PC-3 (cell line): ENCODE measurements at regions not wholly inside any gene's neighbourhood (a gene's known extent, or its start where the extent isn't known, plus 50 kb on each side); places are given as distances from the start of the nearest gene placed in this dataset.

Source experiments
- ATAC-seq: fragments of 200-7000 bp; cut with Tn5 transposase; 2 replicates; pipeline ENCODE4 v1.9.1; 2020; ENCODE audit warnings: mild to moderate bottlenecking, moderate library complexity
- BruUV-seq: library from RNA; stranded (reverse); fragments of 400-500 nt; replicated peaks from 2 replicates; lab custom pipeline; 2021; lab: Mats Ljungman, UMichigan
- CTCF ChIA-PET: fragments of 300-600 bp; sonication (Branson Sonifier 250); formaldehyde crosslinking; loops from one replicate; lab custom pipeline; 2022; ENCODE audit warnings: antibody characterized with exemption; lab: Charles Lee
- POLR2A ChIA-PET: fragments of 300-600 bp; sonication (Branson Sonifier 250); formaldehyde crosslinking; loops from one replicate; lab custom pipeline; 2022; ENCODE audit warnings: antibody characterized with exemption; ENCODE audit not compliant: unreplicated experiment; lab: Charles Lee
- DNase-seq: peaks from one replicate; pipeline ENCODE4 v3.0.0-alpha.2; 2015
- H2AFZ ChIP-seq: fragments of 300-600 bp; sonication (generic); 2 replicates; pipeline ENCODE4 v1.6.0; 2016; ENCODE audit warnings: antibody characterized with exemption, low read length
- H3F3A ChIP-seq: fragments of 300-600 bp; sonication (generic); one replicate; pipeline ENCODE4 v1.6.0; 2017; ENCODE audit warnings: antibody characterized with exemption, low read length, control low read depth, mild to moderate bottlenecking; ENCODE audit not compliant: unreplicated experiment
- H3K27ac ChIP-seq: fragments of 300-600 bp; sonication (generic); 2 replicates; pipeline ENCODE4 v1.5.1; 2016; ENCODE audit warnings: mild to moderate bottlenecking, low read length
- H3K27me3 ChIP-seq: fragments of 300-600 bp; sonication (generic); 2 replicates; pipeline ENCODE4 v1.6.1; 2016; ENCODE audit warnings: low read length, mixed read lengths
- H3K36me3 ChIP-seq: fragments of 300-600 bp; sonication (generic); 2 replicates; pipeline ENCODE4 v1.6.1; 2016; ENCODE audit warnings: low read depth, mixed run types, low read length, mixed read lengths
- H3K4me1 ChIP-seq: fragments of 300-600 bp; sonication (generic); 2 replicates; pipeline ENCODE4 v1.5.1; 2016; ENCODE audit warnings: low read length; ENCODE audit not compliant: insufficient read depth
- H3K4me2 ChIP-seq: fragments of 300-600 bp; sonication (generic); 2 replicates; pipeline ENCODE4 v1.6.0; 2016; ENCODE audit warnings: low read length
- H3K4me3 ChIP-seq: fragments of 300-600 bp; sonication (generic); 2 replicates; pipeline ENCODE4 v1.5.1; 2016; ENCODE audit warnings: mild to moderate bottlenecking, low read length, mixed read lengths
- H3K79me2 ChIP-seq: fragments of 300-600 bp; sonication (generic); 2 replicates; pipeline ENCODE4 v1.6.1; 2017; ENCODE audit warnings: low read length, mixed read lengths
- H3K9ac ChIP-seq: fragments of 300-600 bp; sonication (generic); 2 replicates; pipeline ENCODE4 v1.6.0; 2016; ENCODE audit warnings: mild to moderate bottlenecking, low read length
- H3K9me2 ChIP-seq: fragments of 300-600 bp; sonication (generic); replicated peaks from 2 replicates; pipeline ENCODE4 v1.6.1; 2016; ENCODE audit warnings: mixed run types, low read length, mixed read lengths
- H3K9me3 ChIP-seq: fragments of 300-600 bp; sonication (generic); 2 replicates; pipeline ENCODE4 v1.6.1; 2016; ENCODE audit warnings: low read length, mixed read lengths
- H4K20me1 ChIP-seq: fragments of 300-600 bp; sonication (generic); 2 replicates; pipeline ENCODE4 v1.6.1; 2016; ENCODE audit warnings: low read length, mixed read lengths
- EZH2 ChIP-seq: fragments of 300-600 bp; sonication (generic); IDR thresholded peaks from one replicate; pipeline ENCODE4 v1.6.1; 2017; ENCODE audit warnings: antibody characterized with exemption, mild to moderate bottlenecking, low read length; ENCODE audit not compliant: unreplicated experiment
- EZH2phosphoT487 ChIP-seq: fragments of 300-600 bp; sonication (generic); IDR thresholded peaks from 2 replicates; pipeline ENCODE4 v1.6.1; 2018; ENCODE audit warnings: mild to moderate bottlenecking, antibody characterized with exemption, low read length, borderline replicate concordance
- intact Hi-C: fragments of 100-400 bp; cut with micrococcal nuclease; formaldehyde crosslinking; loops from 2 replicates; pipeline ENCODE4 v1.9.0; 2023
- TF ChIP-seq, protein P1 (sequence below): fragments of 300-600 bp; sonication (generic); conservative IDR thresholded peaks from 2 replicates; pipeline ENCODE4 v1.5.1; 2017; ENCODE audit warnings: antibody characterized with exemption, low read depth, mild to moderate bottlenecking, low read length

DNA sequence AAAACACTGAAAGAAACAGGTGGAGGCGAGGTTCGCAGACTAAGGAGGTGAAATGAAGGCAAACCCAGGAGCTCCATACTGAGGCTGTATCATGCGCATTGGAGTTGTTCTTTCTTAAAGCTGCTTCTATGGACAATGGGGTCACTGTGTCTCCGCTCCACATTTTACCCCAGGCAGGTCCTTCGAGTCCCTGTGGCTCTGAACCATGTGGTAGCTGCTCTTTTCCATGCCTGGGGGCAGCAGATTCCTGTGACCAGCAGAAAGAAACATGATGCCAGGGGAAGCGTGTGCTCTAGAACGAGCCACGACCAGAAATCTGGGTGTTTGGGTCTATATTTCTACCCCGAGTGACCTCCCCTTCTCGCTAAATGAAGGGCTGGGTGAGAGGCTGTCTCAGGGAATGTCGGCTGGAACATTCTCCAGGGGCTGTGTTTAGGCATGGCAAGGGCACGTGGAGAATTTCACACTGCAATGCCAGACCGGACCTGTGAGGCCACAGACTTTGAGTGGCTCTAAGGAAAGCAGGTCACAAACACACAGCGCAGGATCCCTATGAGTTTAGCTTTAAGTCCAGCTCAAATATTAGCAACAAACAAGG, 95.7 kb upstream of the IRS2 start:
- H3K4me2 ChIP-seq, result no peak overlapping the region
- H3K27me3 ChIP-seq, result no peaks in the 10 kb centered on the region
- ATAC-seq (no peak), DNase-seq (no peak)
- no peak for TF ChIP-seq EZH2phosphoT487
- TF ChIP-seq, protein P1, sequence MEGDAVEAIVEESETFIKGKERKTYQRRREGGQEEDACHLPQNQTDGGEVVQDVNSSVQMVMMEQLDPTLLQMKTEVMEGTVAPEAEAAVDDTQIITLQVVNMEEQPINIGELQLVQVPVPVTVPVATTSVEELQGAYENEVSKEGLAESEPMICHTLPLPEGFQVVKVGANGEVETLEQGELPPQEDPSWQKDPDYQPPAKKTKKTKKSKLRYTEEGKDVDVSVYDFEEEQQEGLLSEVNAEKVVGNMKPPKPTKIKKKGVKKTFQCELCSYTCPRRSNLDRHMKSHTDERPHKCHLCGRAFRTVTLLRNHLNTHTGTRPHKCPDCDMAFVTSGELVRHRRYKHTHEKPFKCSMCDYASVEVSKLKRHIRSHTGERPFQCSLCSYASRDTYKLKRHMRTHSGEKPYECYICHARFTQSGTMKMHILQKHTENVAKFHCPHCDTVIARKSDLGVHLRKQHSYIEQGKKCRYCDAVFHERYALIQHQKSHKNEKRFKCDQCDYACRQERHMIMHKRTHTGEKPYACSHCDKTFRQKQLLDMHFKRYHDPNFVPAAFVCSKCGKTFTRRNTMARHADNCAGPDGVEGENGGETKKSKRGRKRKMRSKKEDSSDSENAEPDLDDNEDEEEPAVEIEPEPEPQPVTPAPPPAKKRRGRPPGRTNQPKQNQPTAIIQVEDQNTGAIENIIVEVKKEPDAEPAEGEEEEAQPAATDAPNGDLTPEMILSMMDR, result no peak
- no peak for TF ChIP-seq EZH2
- no peaks in the 10 kb centered on the region for H3K36me3 ChIP-seq
- H3F3A ChIP-seq, result no peaks in the 10 kb centered on the region
- H3K27ac ChIP-seq, result no peak overlapping the region
- intact Hi-C loops, result no loop called here
- no peak overlapping the region for H3K9ac ChIP-seq
- no peaks in the 10 kb centered on the region for H4K20me1 ChIP-seq
- no peak overlapping the region for H3K4me3 ChIP-seq
- no peaks in the 10 kb centered on the region for H3K79me2 ChIP-seq
- H3K4me1 ChIP-seq, result no peaks in the 10 kb centered on the region
- ChIA-PET CTCF (no interaction called here), POLR2A (no interaction called here)
- no TSS peak for BruUV-seq
- no peaks in the 10 kb centered on the region for H3K9me3 ChIP-seq
- H3K9me2 ChIP-seq, result no peaks in the 10 kb centered on the region
- no peak overlapping the region for H2AFZ ChIP-seq

DNA sequence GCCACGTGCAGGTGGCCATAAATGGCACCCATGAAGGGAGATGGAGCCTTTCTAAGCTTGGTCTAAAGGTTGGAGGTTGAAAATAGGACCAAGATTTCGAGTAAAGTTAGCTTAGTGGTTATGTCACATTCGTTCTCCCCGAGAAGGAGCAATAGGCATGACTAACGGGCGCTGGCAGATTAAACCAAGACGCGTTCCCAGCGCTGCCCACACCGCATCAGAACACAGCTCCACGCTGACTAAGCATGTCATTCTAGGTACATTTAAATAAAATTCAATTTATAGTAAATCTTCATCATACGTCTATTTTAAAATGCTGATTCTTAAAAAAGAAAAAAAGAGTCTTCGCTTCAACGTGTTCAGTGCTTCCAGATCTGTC, 95.0 kb upstream of the IRS2 start:
- H3K4me1 ChIP-seq, result no peaks in the 10 kb centered on the region
- CTCF ChIA-PET, result no interaction called here
- intact Hi-C loops, result no loop called here
- no peak overlapping the region for H3K9ac ChIP-seq
- H3K36me3 ChIP-seq, result no peaks in the 10 kb centered on the region
- POLR2A ChIA-PET, result no interaction called here
- no peaks in the 10 kb centered on the region for H3F3A ChIP-seq
- no peak overlapping the region for H3K27ac ChIP-seq
- H4K20me1 ChIP-seq, result no peaks in the 10 kb centered on the region
- ATAC-seq (no peak), DNase-seq (no peak)
- no peak overlapping the region for H2AFZ ChIP-seq
- H3K79me2 ChIP-seq, result no peaks in the 10 kb centered on the region
- H3K9me2 ChIP-seq, result no peaks in the 10 kb centered on the region
- no TSS peak for BruUV-seq
- TF ChIP-seq, protein P1, result no peak
- TF ChIP-seq EZH2 (no peak), EZH2phosphoT487 (no peak)
- no peak overlapping the region for H3K4me3 ChIP-seq
- no peak overlapping the region for H3K4me2 ChIP-seq
- H3K27me3 ChIP-seq, result no peaks in the 10 kb centered on the region
- no peaks in the 10 kb centered on the region for H3K9me3 ChIP-seq

DNA sequence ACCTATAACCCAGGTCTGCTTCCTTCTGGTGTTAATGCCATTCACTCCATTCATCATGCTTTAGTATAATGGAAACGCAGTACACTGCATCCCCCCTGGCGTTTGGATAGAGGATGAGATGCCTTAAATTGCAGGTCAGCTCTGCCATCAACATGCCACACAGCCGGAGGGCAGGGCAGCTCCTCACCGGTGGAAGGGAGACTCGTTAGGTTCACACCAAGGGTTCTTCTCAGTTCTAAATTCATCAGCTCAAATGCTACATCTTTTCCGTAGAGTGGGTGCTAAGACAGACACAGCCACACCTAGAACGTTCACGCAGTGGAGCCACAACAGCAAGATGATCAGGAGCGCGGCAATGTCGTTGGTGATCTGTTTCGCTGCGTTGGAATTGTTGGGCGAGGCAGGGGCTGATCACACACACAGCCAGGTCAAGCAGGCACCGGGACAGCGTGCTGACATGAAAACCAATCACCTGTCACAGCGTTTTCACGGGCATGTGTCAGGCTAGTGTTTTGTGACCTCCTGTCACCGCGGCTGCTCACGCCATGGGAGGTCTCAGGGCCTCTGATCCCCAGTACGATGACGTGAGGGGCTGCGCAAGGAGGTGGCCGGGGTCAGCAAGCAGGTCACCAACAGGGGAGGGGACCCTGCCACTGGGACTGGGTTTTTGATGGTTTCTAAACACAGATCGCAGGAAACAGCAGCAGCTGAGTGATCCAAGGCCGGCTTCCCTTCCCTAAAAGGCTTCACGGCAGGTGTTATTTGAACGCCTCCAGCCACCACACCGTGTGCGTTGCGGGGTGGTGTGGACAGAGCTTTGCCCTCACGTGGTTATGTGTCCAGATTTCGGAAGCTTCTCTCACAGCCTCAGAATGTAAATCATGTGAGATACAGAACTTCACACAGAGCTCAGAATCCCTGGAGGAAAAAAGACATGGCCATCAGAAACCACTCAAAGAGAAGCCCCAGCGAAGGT, 94.3 kb upstream of the IRS2 start:
- ATAC-seq, result no peak
- H3K27me3 ChIP-seq, result no peaks in the 10 kb centered on the region
- H4K20me1 ChIP-seq, result no peaks in the 10 kb centered on the region
- no peaks in the 10 kb centered on the region for H3K36me3 ChIP-seq
- intact Hi-C loops, result no loop called here
- no peaks in the 10 kb centered on the region for H3F3A ChIP-seq
- DNase-seq, result no peak
- H3K9ac ChIP-seq, result no peak overlapping the region
- BruUV-seq, result no TSS peak
- H2AFZ ChIP-seq, result no peak overlapping the region
- POLR2A ChIA-PET, result no interaction called here
- TF ChIP-seq, protein P1, result no peak
- TF ChIP-seq EZH2, result no peak
- no peak for TF ChIP-seq EZH2phosphoT487
- H3K9me2 ChIP-seq, result no peaks in the 10 kb centered on the region
- no peak overlapping the region for H3K27ac ChIP-seq
- CTCF ChIA-PET, result no interaction called here
- H3K79me2 ChIP-seq, result no peaks in the 10 kb centered on the region
- H3K4me1 ChIP-seq, result no peaks in the 10 kb centered on the region
- no peak overlapping the region for H3K4me2 ChIP-seq
- no peak overlapping the region for H3K4me3 ChIP-seq
- H3K9me3 ChIP-seq, result no peaks in the 10 kb centered on the region
